SK-N-MC (cell line): ENCODE measurements at regions not wholly inside any gene's neighbourhood (a gene's known extent, or its start where the extent isn't known, plus 50 kb on each side); places are given as distances from the start of the nearest gene placed in this dataset.

Experiments
- DNase-seq: peaks from one replicate; pipeline ENCODE4 v3.0.0-alpha.2; 2011; ENCODE audit warnings: low read depth, low spot score
- H3K27ac ChIP-seq: fragments of 200-600 bp; sonication (generic); 2 replicates; pipeline ENCODE4 v1.5.1; 2016; ENCODE audit warnings: mixed run types
- H3K36me3 ChIP-seq: fragments of 200-600 bp; sonication (generic); 2 replicates; pipeline ENCODE4 v1.6.1; 2017; ENCODE audit warnings: antibody characterized with exemption, low read length, mixed read lengths; ENCODE audit not compliant: insufficient read depth
- H3K4me3 ChIP-seq: fragments of 200-600 bp; sonication (generic); 2 replicates; pipeline ENCODE4 v1.5.1; 2016
- H3K9ac ChIP-seq: fragments of 200-600 bp; sonication (generic); 2 replicates; pipeline ENCODE4 v1.8.0; 2017; ENCODE audit warnings: mixed run types, mixed read lengths; ENCODE audit not compliant: insufficient read length
- H3K9me3 ChIP-seq: fragments of 200-600 bp; sonication (generic); 2 replicates; pipeline ENCODE4 v1.6.1; 2017; ENCODE audit warnings: low read depth, mild to moderate bottlenecking, antibody characterized with exemption, low read length, moderate library complexity, mixed read lengths
- EZH2 ChIP-seq: fragments of 200-600 bp; sonication (generic); IDR thresholded peaks from one replicate; pipeline ENCODE4 v1.6.1; 2017; ENCODE audit warnings: antibody characterized with exemption
- FOXP2 ChIP-seq: optimal IDR thresholded peaks from 2 replicates; pipeline ENCODE3; 2011; ENCODE audit warnings: mild to moderate bottlenecking, moderate library complexity; ENCODE audit not compliant: insufficient read depth; ENCODE audit errors: extremely low read length, control extremely low read depth
- POLR2AphosphoS5 ChIP-seq: IDR thresholded peaks from 2 replicates; pipeline ENCODE4 v1.6.1; 2012; ENCODE audit warnings: mild to moderate bottlenecking, low read depth, low read length, borderline replicate concordance

- Histone ChIP-seq H3K9me3 (no peaks in the 10 kb centered on the region), H3K9ac (no peak overlapping the region), H3K4me3 (no peak overlapping the region), H3K27ac (no peak overlapping the region), H3K36me3 (no peaks in the 10 kb centered on the region)
- DNase-seq, result no peak
- TF ChIP-seq EZH2 (no peak), FOXP2 (no peak), POLR2AphosphoS5 (no peak)
Observed at GRCh38 chr9:7691909-7692308, 107.7 kb downstream of the DMAC1 start.

DNA sequence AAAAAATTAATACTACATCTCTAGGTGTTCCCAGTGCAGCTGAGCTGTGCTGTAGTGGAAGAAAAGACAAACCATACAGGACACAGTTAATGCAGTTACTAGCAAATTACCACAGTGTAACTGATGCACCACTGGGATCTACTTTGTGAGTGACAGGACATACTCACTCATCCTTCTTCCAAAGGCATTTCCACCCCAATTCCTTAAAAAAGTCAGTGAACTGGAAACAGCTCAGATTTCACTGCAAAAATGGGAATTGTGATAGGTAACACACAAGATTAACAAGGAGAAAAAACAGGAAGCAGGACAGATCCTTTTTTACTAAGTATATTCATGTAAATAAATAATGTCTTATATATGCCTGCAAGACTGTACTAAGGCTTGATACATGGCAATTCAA is 109.6 kb downstream of the DMAC1 start:
- Histone ChIP-seq H3K27ac (no peak overlapping the region), H3K4me3 (no peak overlapping the region), H3K9me3 (no peaks in the 10 kb centered on the region), H3K36me3 (no peaks in the 10 kb centered on the region), H3K9ac (no peak overlapping the region)
- DNase-seq, result no peak
- TF ChIP-seq FOXP2 (no peak), POLR2AphosphoS5 (no peak), EZH2 (no peak)

- no peak for DNase-seq
- H3K4me3 ChIP-seq, result no peak overlapping the region
- TF ChIP-seq EZH2 (no peak), POLR2AphosphoS5 (no peak), FOXP2 (no peak)
Observed at GRCh38 chr9:7688626-7689025, 111.0 kb downstream of the DMAC1 start.

GRCh38 chr9:7676609-7677156 is 122.9 kb downstream of the DMAC1 start:
- Histone ChIP-seq H3K9me3 (no peaks in the 10 kb centered on the region), H3K27ac (no peak overlapping the region), H3K9ac (no peak overlapping the region), H3K36me3 (no peaks in the 10 kb centered on the region), H3K4me3 (no peak overlapping the region)
- DNase-seq, result no peak
- TF ChIP-seq EZH2 (no peak), FOXP2 (no peak), POLR2AphosphoS5 (no peak)

More at GRCh38 chr9:7688626-7689025, 111.0 kb downstream of the DMAC1 start:
- no peak overlapping the region for H3K27ac ChIP-seq
- H3K36me3 ChIP-seq, result no peaks in the 10 kb centered on the region
- H3K9me3 ChIP-seq, result no peaks in the 10 kb centered on the region
- no peak overlapping the region for H3K9ac ChIP-seq

GRCh38 chr9:7671847-7672246 is 127.7 kb downstream of the DMAC1 start:
- Histone ChIP-seq H3K9me3 (no peaks in the 10 kb centered on the region), H3K4me3 (no peak overlapping the region), H3K27ac (no peak overlapping the region), H3K9ac (no peak overlapping the region), H3K36me3 (no peaks in the 10 kb centered on the region)
- TF ChIP-seq EZH2, result no peak
- TF ChIP-seq FOXP2, result no peak
- no peak for TF ChIP-seq POLR2AphosphoS5
- no peak for DNase-seq

GRCh38 chr9:7668541-7668940 is 131.0 kb downstream of the DMAC1 start:
- Histone ChIP-seq H3K36me3 (no peaks in the 10 kb centered on the region), H3K27ac (no peak overlapping the region), H3K4me3 (no peak overlapping the region), H3K9me3 (no peaks in the 10 kb centered on the region), H3K9ac (no peak overlapping the region)
- no peak for TF ChIP-seq POLR2AphosphoS5
- DNase-seq, result no peak

GRCh38 chr9:7665874-7666273 is 133.7 kb downstream of the DMAC1 start:
- no peak overlapping the region for H3K4me3 ChIP-seq
- DNase-seq, result no peak
- no peaks in the 10 kb centered on the region for H3K9me3 ChIP-seq
- TF ChIP-seq POLR2AphosphoS5, result no peak
- no peak for TF ChIP-seq FOXP2
- TF ChIP-seq EZH2, result no peak
- H3K9ac ChIP-seq, result no peak overlapping the region
- H3K36me3 ChIP-seq, result no peaks in the 10 kb centered on the region
- H3K27ac ChIP-seq, result no peak overlapping the region

DNA sequence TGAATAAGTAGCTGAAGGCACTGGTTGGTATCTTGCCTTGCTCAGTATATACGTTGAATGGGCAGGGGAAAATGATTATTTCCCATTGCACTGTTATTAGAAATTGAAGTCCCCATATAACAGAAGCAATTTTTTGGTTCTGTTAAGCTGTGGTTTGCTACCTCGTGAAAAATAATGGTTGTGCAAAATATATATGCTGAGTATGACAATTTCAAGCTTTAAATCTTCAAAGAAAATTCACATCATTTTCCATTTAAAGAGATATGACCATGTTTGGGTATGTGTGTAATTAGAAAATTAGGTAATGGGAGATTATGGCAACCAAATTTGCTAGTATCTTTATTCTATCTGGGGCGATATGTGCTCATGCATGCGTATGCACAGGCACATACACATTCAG is 139.8 kb downstream of the DMAC1 start:
- no peak overlapping the region for H3K9ac ChIP-seq
- no peak for DNase-seq
- TF ChIP-seq EZH2 (no peak), POLR2AphosphoS5 (no peak), FOXP2 (no peak)
- H3K9me3 ChIP-seq, result no peaks in the 10 kb centered on the region
- no peak overlapping the region for H3K4me3 ChIP-seq
- no peaks in the 10 kb centered on the region for H3K36me3 ChIP-seq
- H3K27ac ChIP-seq, result no peak overlapping the region

DNA sequence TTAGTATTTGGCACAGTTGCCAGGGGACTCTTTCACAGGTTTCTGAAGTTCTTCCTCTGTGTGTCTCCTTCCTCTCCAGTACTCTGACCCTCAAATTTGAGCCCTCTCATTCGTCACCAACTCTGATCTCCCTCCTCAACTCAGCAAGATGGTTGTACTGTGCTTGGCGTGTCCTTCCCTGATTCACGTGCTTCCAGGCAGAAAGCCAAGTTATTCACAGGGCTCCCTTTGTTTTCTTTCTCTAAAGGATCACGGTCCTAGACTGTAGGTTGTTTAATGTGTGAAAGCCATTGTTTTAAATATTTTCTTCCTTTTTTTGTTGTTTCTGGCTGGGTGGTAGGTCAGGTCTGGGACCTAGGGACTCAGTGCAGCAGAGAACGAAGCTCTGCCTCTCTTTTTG is 142.9 kb downstream of the DMAC1 start:
- no peaks in the 10 kb centered on the region for H3K9me3 ChIP-seq
- no peak for TF ChIP-seq EZH2
- no peak for TF ChIP-seq FOXP2
- no peak for TF ChIP-seq POLR2AphosphoS5
- H3K4me3 ChIP-seq, result no peak overlapping the region
- H3K27ac ChIP-seq, result no peak overlapping the region
- H3K36me3 ChIP-seq, result no peaks in the 10 kb centered on the region
- no peak overlapping the region for H3K9ac ChIP-seq
- no peak for DNase-seq

DNA sequence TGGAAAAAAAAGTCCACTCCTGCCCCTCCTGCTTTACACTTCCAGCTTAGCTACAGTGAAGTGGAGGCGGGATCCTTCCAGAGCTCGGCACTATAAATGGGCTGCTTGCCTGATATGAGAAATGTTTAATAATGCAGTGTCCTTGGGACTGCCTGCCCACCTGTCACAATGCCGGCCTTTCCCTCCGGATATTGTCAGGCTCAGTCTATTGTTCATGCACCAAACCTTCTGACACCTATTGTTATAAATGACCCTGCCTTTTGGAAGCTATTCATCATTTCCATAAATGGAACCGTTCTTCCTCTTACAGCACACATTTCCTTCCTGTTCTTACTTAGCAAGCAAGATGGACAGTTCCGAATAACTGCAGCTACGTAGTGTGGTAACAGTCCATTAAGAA is 146.3 kb downstream of the DMAC1 start:
- no peak overlapping the region for H3K9ac ChIP-seq
- TF ChIP-seq POLR2AphosphoS5 (no peak), FOXP2 (no peak), EZH2 (no peak)
- H3K9me3 ChIP-seq, result no peaks in the 10 kb centered on the region
- H3K27ac ChIP-seq, result no peak overlapping the region
- no peak for DNase-seq
- no peaks in the 10 kb centered on the region for H3K36me3 ChIP-seq
- no peak overlapping the region for H3K4me3 ChIP-seq
